ENCODE measurements at regions not wholly inside any gene's neighbourhood (a gene's known extent, or its start where the extent isn't known, plus 50 kb on each side); places are given as distances from the start of the nearest gene placed in this dataset.

GRCh38 chr1:232579466-232579865 is 50.5 kb downstream of the SIPA1L2 start:
- TF ChIP-seq, protein P1, sequence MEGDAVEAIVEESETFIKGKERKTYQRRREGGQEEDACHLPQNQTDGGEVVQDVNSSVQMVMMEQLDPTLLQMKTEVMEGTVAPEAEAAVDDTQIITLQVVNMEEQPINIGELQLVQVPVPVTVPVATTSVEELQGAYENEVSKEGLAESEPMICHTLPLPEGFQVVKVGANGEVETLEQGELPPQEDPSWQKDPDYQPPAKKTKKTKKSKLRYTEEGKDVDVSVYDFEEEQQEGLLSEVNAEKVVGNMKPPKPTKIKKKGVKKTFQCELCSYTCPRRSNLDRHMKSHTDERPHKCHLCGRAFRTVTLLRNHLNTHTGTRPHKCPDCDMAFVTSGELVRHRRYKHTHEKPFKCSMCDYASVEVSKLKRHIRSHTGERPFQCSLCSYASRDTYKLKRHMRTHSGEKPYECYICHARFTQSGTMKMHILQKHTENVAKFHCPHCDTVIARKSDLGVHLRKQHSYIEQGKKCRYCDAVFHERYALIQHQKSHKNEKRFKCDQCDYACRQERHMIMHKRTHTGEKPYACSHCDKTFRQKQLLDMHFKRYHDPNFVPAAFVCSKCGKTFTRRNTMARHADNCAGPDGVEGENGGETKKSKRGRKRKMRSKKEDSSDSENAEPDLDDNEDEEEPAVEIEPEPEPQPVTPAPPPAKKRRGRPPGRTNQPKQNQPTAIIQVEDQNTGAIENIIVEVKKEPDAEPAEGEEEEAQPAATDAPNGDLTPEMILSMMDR (conservative IDR thresholded peaks at IDR 0.05; ENCODE audit: low read depth, low read length): no peak
- no peak for TF ChIP-seq EZH2 (IDR thresholded peaks at IDR 0.05; ENCODE audit: low read length, unreplicated experiment)

All from PC-3 (cell line).